Endodermal cell (in vitro differentiated cells): ENCODE measurements at regions not wholly inside any gene's neighbourhood (a gene's known extent, or its start where the extent isn't known, plus 50 kb on each side); places are given as distances from the start of the nearest gene placed in this dataset.

Experiments
- DNase-seq: peaks from one replicate; pipeline ENCODE4 v3.0.0-alpha.2; 2017
- H3K27ac ChIP-seq: 2 replicates; pipeline ENCODE4 v1.5.1; 2013; ENCODE audit warnings: mild to moderate bottlenecking, low read depth, low read length, moderate library complexity
- H3K27me3 ChIP-seq: 2 replicates; pipeline ENCODE4 v1.6.1; 2013; ENCODE audit warnings: mild to moderate bottlenecking, low read length, moderate library complexity; ENCODE audit not compliant: insufficient read depth, control insufficient read depth, poor library complexity, severe bottlenecking
- H3K36me3 ChIP-seq: 2 replicates; pipeline ENCODE4 v1.7.0; 2013; ENCODE audit warnings: mild to moderate bottlenecking, low read length, moderate library complexity; ENCODE audit not compliant: control insufficient read depth, insufficient read depth
- H3K4me1 ChIP-seq: one replicate; pipeline ENCODE4 v1.7.0; 2013; ENCODE audit warnings: low read length; ENCODE audit not compliant: control insufficient read depth, insufficient read depth
- H3K4me3 ChIP-seq: 2 replicates; pipeline ENCODE4 v1.5.1; 2013; ENCODE audit warnings: mild to moderate bottlenecking, low read length, moderate library complexity
- H3K9ac ChIP-seq: 2 replicates; pipeline ENCODE4 v1.6.1; 2013; ENCODE audit warnings: mild to moderate bottlenecking, low read length, moderate library complexity; ENCODE audit not compliant: poor library complexity, severe bottlenecking; ENCODE audit errors: extremely low read depth
- H3K9me3 ChIP-seq: 2 replicates; pipeline ENCODE4 v1.6.1; 2013; ENCODE audit warnings: mild to moderate bottlenecking, low read length, moderate library complexity; ENCODE audit not compliant: control insufficient read depth
- H3K27ac Mint-ChIP-seq: 2 replicates; pipeline ENCODE4 v1.8.0; 2020; ENCODE audit warnings: mixed read lengths
- H3K27me3 Mint-ChIP-seq: 2 replicates; pipeline ENCODE4 v1.8.0; 2021; ENCODE audit warnings: mild to moderate bottlenecking, mixed read lengths; ENCODE audit not compliant: insufficient read depth
- H3K36me3 Mint-ChIP-seq: 2 replicates; pipeline ENCODE4 v1.8.0; 2020; ENCODE audit warnings: low read depth, mixed read lengths
- H3K4me1 Mint-ChIP-seq: 2 replicates; pipeline ENCODE4 v1.8.0; 2020; ENCODE audit warnings: mixed read lengths
- H3K4me3 Mint-ChIP-seq: 2 replicates; pipeline ENCODE4 v1.8.0; 2020; ENCODE audit warnings: mild to moderate bottlenecking, moderate library complexity, mixed read lengths
- H3K9me3 Mint-ChIP-seq: 2 replicates; pipeline ENCODE4 v1.8.0; 2020; ENCODE audit warnings: mild to moderate bottlenecking, mixed read lengths
- WGBS, 2 experiments: methylation state at CpG; one replicate each; pipeline versions ENCODE4 v1.1.5 to v1.1.7; 2013; ENCODE audit warnings: missing lambda C conversion rate in 2 of 2, mixed read lengths in 1 of 2; ENCODE audit not compliant: insufficient coverage in 1 of 2, insufficient read length in 1 of 2; 5-methylcytosine and 5-hydroxymethylcytosine counted together
- TF ChIP-seq, protein P1 (sequence below): fragments of 200-600 bp; sonication (generic); conservative IDR thresholded peaks from 2 replicates; pipeline ENCODE4 v1.5.0; 2021; ENCODE audit warnings: antibody characterized with exemption, mild to moderate bottlenecking

DNA sequence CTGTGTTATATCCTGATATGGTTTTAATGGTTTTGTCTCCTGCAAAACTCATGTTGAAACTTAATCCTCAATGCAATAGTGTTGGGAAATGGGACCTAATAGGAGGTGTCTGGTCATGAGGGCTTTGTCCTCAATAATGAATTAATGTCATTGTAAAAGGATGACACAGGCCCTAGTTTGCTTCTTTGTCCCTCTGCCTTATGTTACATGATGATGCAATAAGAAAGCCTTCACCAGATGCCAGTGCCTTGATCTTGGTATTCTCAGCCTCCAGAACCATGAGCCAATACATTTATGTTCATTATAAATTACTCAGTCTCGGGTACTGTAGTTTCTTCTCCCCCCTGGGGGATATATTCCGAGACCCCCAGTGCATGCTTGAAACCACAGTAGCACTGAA lies 1247.4 kb upstream of the SORCS1 start:
- H3K4me1 Mint-ChIP-seq, result peaks cover 12% of the 10 kb centered on the region
- H3K27me3 Mint-ChIP-seq, result no peaks in the 10 kb centered on the region

GRCh38 chr10:108411206-108411605 lies 1246.7 kb upstream of the SORCS1 start:
- H3K27me3 ChIP-seq, result no peaks in the 10 kb centered on the region
- 98 to 100% methylated on average over 1 to 2 of the region's 2 CpGs for WGBS, 2 experiments
- H3K4me1 Mint-ChIP-seq, result peaks cover 12% of the 10 kb centered on the region
- H3K9me3 Mint-ChIP-seq, result no peaks in the 10 kb centered on the region
- H3K4me3 Mint-ChIP-seq, result no peak overlapping the region
- H3K4me1 ChIP-seq, result no peaks in the 10 kb centered on the region
- TF ChIP-seq, protein P1, sequence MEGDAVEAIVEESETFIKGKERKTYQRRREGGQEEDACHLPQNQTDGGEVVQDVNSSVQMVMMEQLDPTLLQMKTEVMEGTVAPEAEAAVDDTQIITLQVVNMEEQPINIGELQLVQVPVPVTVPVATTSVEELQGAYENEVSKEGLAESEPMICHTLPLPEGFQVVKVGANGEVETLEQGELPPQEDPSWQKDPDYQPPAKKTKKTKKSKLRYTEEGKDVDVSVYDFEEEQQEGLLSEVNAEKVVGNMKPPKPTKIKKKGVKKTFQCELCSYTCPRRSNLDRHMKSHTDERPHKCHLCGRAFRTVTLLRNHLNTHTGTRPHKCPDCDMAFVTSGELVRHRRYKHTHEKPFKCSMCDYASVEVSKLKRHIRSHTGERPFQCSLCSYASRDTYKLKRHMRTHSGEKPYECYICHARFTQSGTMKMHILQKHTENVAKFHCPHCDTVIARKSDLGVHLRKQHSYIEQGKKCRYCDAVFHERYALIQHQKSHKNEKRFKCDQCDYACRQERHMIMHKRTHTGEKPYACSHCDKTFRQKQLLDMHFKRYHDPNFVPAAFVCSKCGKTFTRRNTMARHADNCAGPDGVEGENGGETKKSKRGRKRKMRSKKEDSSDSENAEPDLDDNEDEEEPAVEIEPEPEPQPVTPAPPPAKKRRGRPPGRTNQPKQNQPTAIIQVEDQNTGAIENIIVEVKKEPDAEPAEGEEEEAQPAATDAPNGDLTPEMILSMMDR, result no peak
- peaks cover 4% of the 10 kb centered on the region for H3K9me3 ChIP-seq
- H3K27ac ChIP-seq, result no peak overlapping the region
- no peaks in the 10 kb centered on the region for H3K36me3 Mint-ChIP-seq
- H3K36me3 ChIP-seq, result no peaks in the 10 kb centered on the region
- no peak overlapping the region for H3K9ac ChIP-seq
- no peak overlapping the region for H3K4me3 ChIP-seq
- H3K27ac Mint-ChIP-seq, result no peak overlapping the region
- no peaks in the 10 kb centered on the region for H3K27me3 Mint-ChIP-seq
- no peak for DNase-seq

More for the DNA sequence above, 1247.4 kb upstream of the SORCS1 start:
- Histone ChIP-seq H3K36me3 (no peaks in the 10 kb centered on the region), H3K27me3 (no peaks in the 10 kb centered on the region), H3K27ac (no peak overlapping the region), H3K9me3 (peaks cover 4% of the 10 kb centered on the region), H3K4me1 (no peaks in the 10 kb centered on the region), H3K4me3 (no peak overlapping the region), H3K9ac (no peak overlapping the region)
- Mint-ChIP-seq H3K4me3 (no peak overlapping the region), H3K27ac (no peak overlapping the region), H3K9me3 (no peaks in the 10 kb centered on the region), H3K36me3 (no peaks in the 10 kb centered on the region)
- WGBS, 2 experiments, result 93% methylated on average over 2 of the region's 2 CpGs; no CpG with 5 or more reads in 1 of the 2 experiments
- no peak for DNase-seq
- TF ChIP-seq, protein P1, result no peak

- H3K27me3 Mint-ChIP-seq, result no peaks in the 10 kb centered on the region
- DNase-seq, result no peak
- H3K27ac ChIP-seq, result no peak overlapping the region
- H3K4me3 ChIP-seq, result no peak overlapping the region
- H3K4me3 Mint-ChIP-seq, result no peak overlapping the region
- H3K36me3 Mint-ChIP-seq, result no peaks in the 10 kb centered on the region
- 80% methylated on average over 1 of the region's 1 CpG; no CpG with 5 or more reads in 1 of the 2 experiments for WGBS, 2 experiments
- no peaks in the 10 kb centered on the region for H3K4me1 ChIP-seq
- TF ChIP-seq, protein P1, result no peak
- H3K4me1 Mint-ChIP-seq, result peaks cover 12% of the 10 kb centered on the region
- no peaks in the 10 kb centered on the region for H3K36me3 ChIP-seq
- H3K9me3 ChIP-seq, result peaks cover 4% of the 10 kb centered on the region
- no peak overlapping the region for H3K27ac Mint-ChIP-seq
- no peak overlapping the region for H3K9ac ChIP-seq
- no peaks in the 10 kb centered on the region for H3K9me3 Mint-ChIP-seq
- no peaks in the 10 kb centered on the region for H3K27me3 ChIP-seq
Observed at GRCh38 chr10:108410236-108410635, 1245.7 kb upstream of the SORCS1 start.
